Coronary artery (tissue), 2 donors: ENCODE measurements at regions not wholly inside any gene's neighbourhood (a gene's known extent, or its start where the extent isn't known, plus 50 kb on each side); places are given as distances from the start of the nearest gene placed in this dataset.
A peak's percentile ranks its signal among the peaks of the same experiment; 100 is the strongest.

Experiments used
- DNase-seq: peaks from one replicate; pipeline ENCODE4 v3.0.0-alpha.2; 2017; ENCODE audit warnings: low spot score
- H3K27ac ChIP-seq, 2 donors: fragments of 200-600 bp; sonication (generic); one replicate each; pipeline ENCODE4 v1.5.1; 2016 to 2019
- H3K4me3 ChIP-seq: fragments of 200-600 bp; sonication (generic); 2 replicates; pipeline ENCODE4 v1.5.1; 2016; ENCODE audit warnings: mild to moderate bottlenecking, moderate library complexity
- CTCF ChIP-seq: fragments of 200-600 bp; sonication (generic); IDR thresholded peaks from one replicate; pipeline ENCODE4 v1.5.1; 2019; ENCODE audit warnings: antibody characterized with exemption

- peak overlapping the region in 1 of 2 donors; percentile 81 for H3K27ac ChIP-seq
- no peak overlapping the region for H3K4me3 ChIP-seq
- DNase-seq: no peak
- TF ChIP-seq CTCF: no peak
Measured at GRCh38 chr20:6705926-6706548, 61.4 kb upstream of the BMP2 start.

GRCh38 chr20:6705106-6705766, 62.2 kb upstream of the BMP2 start:
- H3K27ac ChIP-seq: peak overlapping the region; percentile 78 to 81
- no peak for DNase-seq
- H3K4me3 ChIP-seq: no peak overlapping the region
- TF ChIP-seq CTCF: no peak

- TF ChIP-seq CTCF: no peak
- no peak for DNase-seq
- peak overlapping the region; percentile 78 to 81 for H3K27ac ChIP-seq
- no peak overlapping the region for H3K4me3 ChIP-seq
Measured at GRCh38 chr20:6704132-6704861, 63.2 kb upstream of the BMP2 start.

- peak overlapping the region; percentile 78 to 81 for H3K27ac ChIP-seq
- no peak overlapping the region for H3K4me3 ChIP-seq
- DNase-seq: no peak
- TF ChIP-seq CTCF: no peak
Measured at GRCh38 chr20:6703656-6704055, 63.8 kb upstream of the BMP2 start.

- no peak overlapping the region for H3K27ac ChIP-seq
- no peak overlapping the region for H3K4me3 ChIP-seq
- no peak for DNase-seq
- TF ChIP-seq CTCF: no peak
Measured at GRCh38 chr20:6703047-6703446, 64.4 kb upstream of the BMP2 start.

- no peak for DNase-seq
- Histone ChIP-seq H3K27ac (no peak overlapping the region), H3K4me3 (no peak overlapping the region)
- no peak for TF ChIP-seq CTCF
Measured at GRCh38 chr20:6702144-6702543, 65.3 kb upstream of the BMP2 start.
